HepG2 (cell line): ENCODE measurements at regions not wholly inside any gene's neighbourhood (a gene's known extent, or its start where the extent isn't known, plus 50 kb on each side); places are given as distances from the start of the nearest gene placed in this dataset.

Experiments
- AGO2 ChIP-seq: fragments of 200-400 bp; formaldehyde crosslinking; optimal IDR thresholded peaks from 2 replicates; pipeline ENCODE3; 2017; ENCODE audit warnings: mild to moderate bottlenecking, low read depth, low read length, moderate library complexity
- AKAP8 ChIP-seq: sonication (generic); formaldehyde crosslinking; IDR thresholded peaks from 2 replicates; pipeline ENCODE4 v1.5.1; 2020; ENCODE audit warnings: mild to moderate bottlenecking, missing genetic modification reagents
- CENPT ChIP-seq: sonication (generic); formaldehyde crosslinking; IDR thresholded peaks from 2 replicates; pipeline ENCODE4 v1.8.0; 2022; ENCODE audit warnings: low read depth, mild to moderate bottlenecking, moderate library complexity, missing genetic modification reagents
- EED ChIP-seq: sonication (generic); formaldehyde crosslinking; IDR thresholded peaks from 2 replicates; pipeline ENCODE4 v1.5.0; 2020; ENCODE audit warnings: mild to moderate bottlenecking, missing genetic modification reagents
- HMG20B ChIP-seq: conservative IDR thresholded peaks from 2 replicates; pipeline ENCODE4 v1.6.1; 2016; ENCODE audit warnings: missing genetic modification reagents, missing compliant biosample characterization
- KDM6A ChIP-seq: IDR thresholded peaks from 2 replicates; pipeline ENCODE4 v1.6.1; 2016; ENCODE audit warnings: low read depth
- MAZ ChIP-seq, 2 experiments: sonication (generic) in 1 of 2; formaldehyde crosslinking in 1 of 2; IDR thresholded peaks; 2 replicates each; pipeline versions ENCODE4 v1.5.0 to v1.6.1; 2012 to 2020; ENCODE audit warnings: low read depth in 2 of 2, mild to moderate bottlenecking in 2 of 2, borderline replicate concordance in 1 of 2, improper control_type of control experiment in 1 of 2, low read length in 1 of 2, missing genetic modification reagents in 1 of 2, moderate library complexity in 1 of 2
- MED13 ChIP-seq: sonication (generic); formaldehyde crosslinking; IDR thresholded peaks from 2 replicates; pipeline ENCODE4 v1.5.0; 2020; ENCODE audit warnings: missing genetic modification reagents
- NR2F1 ChIP-seq, 2 experiments: fragments of 450-650 bp in 1 of 2; formaldehyde crosslinking in 1 of 2; IDR thresholded peaks; 2 replicates each; pipeline versions ENCODE4 v1.5.0 to v1.6.1; 2016 to 2020; ENCODE audit warnings: mild to moderate bottlenecking in 1 of 2, missing compliant biosample characterization in 1 of 2, missing genetic modification reagents in 1 of 2, moderate library complexity in 1 of 2
- SMYD3 ChIP-seq: sonication (generic); formaldehyde crosslinking; IDR thresholded peaks from 2 replicates; pipeline ENCODE4 v1.8.1; 2023; ENCODE audit warnings: mild to moderate bottlenecking, missing genetic modification reagents
- SNRNP70 ChIP-seq: fragments of 200-400 bp; formaldehyde crosslinking; IDR thresholded peaks from 2 replicates; pipeline ENCODE4 v1.6.1; 2017; ENCODE audit warnings: mild to moderate bottlenecking, low read depth, low read length, moderate library complexity
- ZNF282 ChIP-seq: fragments of 450-650 bp; IDR thresholded peaks from 2 replicates; pipeline ENCODE4 v1.6.1; 2018; ENCODE audit not compliant: partially characterized antibody
- ZNF432 ChIP-seq: sonication (generic); formaldehyde crosslinking; IDR thresholded peaks from 2 replicates; pipeline ENCODE4 v1.5.0; 2020; ENCODE audit warnings: missing genetic modification reagents, mild to moderate bottlenecking, borderline replicate concordance
- ZNF597 ChIP-seq: sonication (generic); formaldehyde crosslinking; IDR thresholded peaks from 2 replicates; pipeline ENCODE4 v1.5.0; 2020; ENCODE audit warnings: missing genetic modification reagents
- ZNF713 ChIP-seq: sonication (generic); formaldehyde crosslinking; IDR thresholded peaks from 2 replicates; pipeline ENCODE4 v1.4.0; 2020; ENCODE audit warnings: mild to moderate bottlenecking, missing genetic modification reagents
- ZNF747 ChIP-seq: sonication (generic); formaldehyde crosslinking; IDR thresholded peaks from 2 replicates; pipeline ENCODE4 v1.8.1; 2023; ENCODE audit warnings: missing genetic modification reagents, mild to moderate bottlenecking, borderline replicate concordance
- ZNF776 ChIP-seq: sonication (generic); formaldehyde crosslinking; IDR thresholded peaks from 2 replicates; pipeline ENCODE4 v1.4.0; 2020; ENCODE audit warnings: mild to moderate bottlenecking, missing genetic modification reagents
- ZNF784 ChIP-seq: sonication (generic); formaldehyde crosslinking; IDR thresholded peaks from 2 replicates; pipeline ENCODE4 v1.5.1; 2020; ENCODE audit warnings: missing genetic modification reagents, mild to moderate bottlenecking, borderline replicate concordance
- ZNF790 ChIP-seq: sonication (generic); formaldehyde crosslinking; IDR thresholded peaks from 2 replicates; pipeline ENCODE4 v1.8.0; 2022; ENCODE audit warnings: missing genetic modification reagents, mild to moderate bottlenecking, borderline replicate concordance
- TF ChIP-seq, protein P1 (sequence below): sonication (generic); formaldehyde crosslinking; conservative IDR thresholded peaks from 2 replicates; pipeline ENCODE4 v1.5.0; 2020; ENCODE audit warnings: missing genetic modification reagents
- TF ChIP-seq, protein P2 (sequence below): sonication (generic); formaldehyde crosslinking; IDR thresholded peaks from 2 replicates; pipeline ENCODE4 v1.4.0; 2020; ENCODE audit warnings: mild to moderate bottlenecking, missing genetic modification reagents
- TF ChIP-seq, protein P3 (sequence below): sonication (generic); formaldehyde crosslinking; IDR thresholded peaks from 2 replicates; pipeline ENCODE4 v1.5.0; 2020; ENCODE audit warnings: missing genetic modification reagents
- TF ChIP-seq, protein P4 (sequence below): sonication (generic); formaldehyde crosslinking; IDR thresholded peaks from 2 replicates; pipeline ENCODE4 v1.8.0; 2022; ENCODE audit warnings: mild to moderate bottlenecking, missing genetic modification reagents, moderate library complexity

GRCh38 chr20:50274570-50275430, 84.2 kb downstream of the CEBPB start (continued):
- TF ChIP-seq, protein P1, sequence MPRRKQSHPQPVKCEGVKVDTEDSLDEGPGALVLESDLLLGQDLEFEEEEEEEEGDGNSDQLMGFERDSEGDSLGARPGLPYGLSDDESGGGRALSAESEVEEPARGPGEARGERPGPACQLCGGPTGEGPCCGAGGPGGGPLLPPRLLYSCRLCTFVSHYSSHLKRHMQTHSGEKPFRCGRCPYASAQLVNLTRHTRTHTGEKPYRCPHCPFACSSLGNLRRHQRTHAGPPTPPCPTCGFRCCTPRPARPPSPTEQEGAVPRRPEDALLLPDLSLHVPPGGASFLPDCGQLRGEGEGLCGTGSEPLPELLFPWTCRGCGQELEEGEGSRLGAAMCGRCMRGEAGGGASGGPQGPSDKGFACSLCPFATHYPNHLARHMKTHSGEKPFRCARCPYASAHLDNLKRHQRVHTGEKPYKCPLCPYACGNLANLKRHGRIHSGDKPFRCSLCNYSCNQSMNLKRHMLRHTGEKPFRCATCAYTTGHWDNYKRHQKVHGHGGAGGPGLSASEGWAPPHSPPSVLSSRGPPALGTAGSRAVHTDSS (CRISPR knock-in tag) = no peak
- no peak for TF ChIP-seq ZNF432 (CRISPR knock-in tag)
- peak; percentile 97 for TF ChIP-seq ZNF776 (CRISPR knock-in tag)
- peak in 1 of 2 experiments; percentile 79; a peak in 2 of 4 replicates for TF ChIP-seq NR2F1 (CRISPR knock-in tag; IDR thresholded peaks at IDR 0.05)
- TF ChIP-seq, protein P2, sequence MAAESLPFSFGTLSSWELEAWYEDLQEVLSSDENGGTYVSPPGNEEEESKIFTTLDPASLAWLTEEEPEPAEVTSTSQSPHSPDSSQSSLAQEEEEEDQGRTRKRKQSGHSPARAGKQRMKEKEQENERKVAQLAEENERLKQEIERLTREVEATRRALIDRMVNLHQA (CRISPR knock-in tag) = no peak
- peak; percentile 98 for TF ChIP-seq ZNF790 (CRISPR knock-in tag)
- TF ChIP-seq, protein P3, sequence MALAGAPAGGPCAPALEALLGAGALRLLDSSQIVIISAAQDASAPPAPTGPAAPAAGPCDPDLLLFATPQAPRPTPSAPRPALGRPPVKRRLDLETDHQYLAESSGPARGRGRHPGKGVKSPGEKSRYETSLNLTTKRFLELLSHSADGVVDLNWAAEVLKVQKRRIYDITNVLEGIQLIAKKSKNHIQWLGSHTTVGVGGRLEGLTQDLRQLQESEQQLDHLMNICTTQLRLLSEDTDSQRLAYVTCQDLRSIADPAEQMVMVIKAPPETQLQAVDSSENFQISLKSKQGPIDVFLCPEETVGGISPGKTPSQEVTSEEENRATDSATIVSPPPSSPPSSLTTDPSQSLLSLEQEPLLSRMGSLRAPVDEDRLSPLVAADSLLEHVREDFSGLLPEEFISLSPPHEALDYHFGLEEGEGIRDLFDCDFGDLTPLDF (CRISPR knock-in tag) = no peak
- TF ChIP-seq ZNF747 (CRISPR knock-in tag) = no peak; the same call in 1 of the 2 replicates
- peak; percentile 76; the same call in 1 of the 2 replicates for TF ChIP-seq EED
- TF ChIP-seq MED13 (CRISPR knock-in tag) = 0 out of 2 replicates have a peak, but pooled peaks have one; percentile 48
- TF ChIP-seq CENPT (CRISPR knock-in tag) = no peak
- TF ChIP-seq SNRNP70 = no peak
- TF ChIP-seq ZNF282 = no peak
- TF ChIP-seq, protein P4, sequence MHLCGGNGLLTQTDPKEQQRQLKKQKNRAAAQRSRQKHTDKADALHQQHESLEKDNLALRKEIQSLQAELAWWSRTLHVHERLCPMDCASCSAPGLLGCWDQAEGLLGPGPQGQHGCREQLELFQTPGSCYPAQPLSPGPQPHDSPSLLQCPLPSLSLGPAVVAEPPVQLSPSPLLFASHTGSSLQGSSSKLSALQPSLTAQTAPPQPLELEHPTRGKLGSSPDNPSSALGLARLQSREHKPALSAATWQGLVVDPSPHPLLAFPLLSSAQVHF = no peak
- TF ChIP-seq ZNF713 (CRISPR knock-in tag) = peak; percentile 89; the same call in 1 of the 2 replicates
- no peak for TF ChIP-seq ZNF597 (CRISPR knock-in tag)
- TF ChIP-seq ZNF784 (CRISPR knock-in tag) = peak; percentile 80
- TF ChIP-seq SMYD3 (CRISPR knock-in tag) = no peak
- peak; percentile 95 for TF ChIP-seq AKAP8 (CRISPR knock-in tag)
- TF ChIP-seq AGO2 = no peak
- peak; percentile 83 for TF ChIP-seq HMG20B (CRISPR knock-in tag)
- TF ChIP-seq KDM6A (CRISPR knock-in tag) = peak; percentile 88
- TF ChIP-seq MAZ (IDR thresholded peaks at IDR 0.05; ENCODE audit: borderline replicate concordance, low read depth, low read length) = 0 out of 2 replicates have a peak, but pooled peaks have one; percentile 7
- TF ChIP-seq MAZ (CRISPR knock-in tag; IDR thresholded peaks at IDR 0.05; ENCODE audit: low read depth) = peak; percentile 95
